ENCODE measurements at regions not wholly inside any gene's neighbourhood (a gene's known extent, or its start where the extent isn't known, plus 50 kb on each side); places are given as distances from the start of the nearest gene placed in this dataset.

- H3K4me3 ChIP-seq (ENCODE audit: low read depth, low read length), result no peak overlapping the region
- DNase-seq (ENCODE audit: low read depth), result no peak
- TF ChIP-seq, protein P1, sequence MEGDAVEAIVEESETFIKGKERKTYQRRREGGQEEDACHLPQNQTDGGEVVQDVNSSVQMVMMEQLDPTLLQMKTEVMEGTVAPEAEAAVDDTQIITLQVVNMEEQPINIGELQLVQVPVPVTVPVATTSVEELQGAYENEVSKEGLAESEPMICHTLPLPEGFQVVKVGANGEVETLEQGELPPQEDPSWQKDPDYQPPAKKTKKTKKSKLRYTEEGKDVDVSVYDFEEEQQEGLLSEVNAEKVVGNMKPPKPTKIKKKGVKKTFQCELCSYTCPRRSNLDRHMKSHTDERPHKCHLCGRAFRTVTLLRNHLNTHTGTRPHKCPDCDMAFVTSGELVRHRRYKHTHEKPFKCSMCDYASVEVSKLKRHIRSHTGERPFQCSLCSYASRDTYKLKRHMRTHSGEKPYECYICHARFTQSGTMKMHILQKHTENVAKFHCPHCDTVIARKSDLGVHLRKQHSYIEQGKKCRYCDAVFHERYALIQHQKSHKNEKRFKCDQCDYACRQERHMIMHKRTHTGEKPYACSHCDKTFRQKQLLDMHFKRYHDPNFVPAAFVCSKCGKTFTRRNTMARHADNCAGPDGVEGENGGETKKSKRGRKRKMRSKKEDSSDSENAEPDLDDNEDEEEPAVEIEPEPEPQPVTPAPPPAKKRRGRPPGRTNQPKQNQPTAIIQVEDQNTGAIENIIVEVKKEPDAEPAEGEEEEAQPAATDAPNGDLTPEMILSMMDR (IDR thresholded peaks at IDR 0.05; ENCODE audit: low read depth, low read length, missing control alignments), result no peak
- in situ Hi-C loops (cut with HindIII; ENCODE audit: low sequenced_read_pairs), result no loop called here
These were observed 417.9 kb upstream of the AGA start for GRCh38 chr4:177860171-177860570.

DNA sequence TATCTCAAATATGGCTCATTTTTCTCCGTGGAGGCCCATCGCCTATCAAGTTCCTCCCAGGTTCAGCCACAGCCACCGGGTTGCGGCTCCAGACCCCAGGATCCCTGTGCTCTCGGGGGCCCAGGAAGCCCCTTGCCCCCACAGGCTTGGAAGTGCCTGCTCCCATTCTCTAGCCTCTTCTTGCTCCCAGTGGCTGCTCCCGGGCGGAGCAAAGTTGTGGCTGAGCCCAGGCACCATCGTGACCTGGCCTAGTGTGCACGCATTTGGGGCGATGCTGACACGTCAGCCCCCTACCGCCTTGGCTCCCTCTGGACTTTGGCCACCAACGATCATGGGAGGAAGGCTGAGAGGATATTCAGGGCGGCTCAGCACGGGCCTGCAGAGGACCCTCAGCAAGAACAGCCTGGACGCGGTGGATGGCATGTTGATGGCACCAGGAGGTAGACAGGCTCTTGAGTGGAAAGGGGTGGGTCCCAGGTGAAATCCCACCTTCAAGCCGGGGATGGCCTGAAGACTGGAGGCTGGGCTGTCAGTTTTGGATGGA is 419.4 kb upstream of the AGA start:
- H3K4me3 ChIP-seq (ENCODE audit: low read depth, low read length), result no peak overlapping the region
- in situ Hi-C loops (cut with HindIII; ENCODE audit: low sequenced_read_pairs), result no loop called here
- no peak for DNase-seq (ENCODE audit: low read depth)
- TF ChIP-seq, protein P1 (IDR thresholded peaks at IDR 0.05; ENCODE audit: low read depth, low read length, missing control alignments), result no peak

DNA sequence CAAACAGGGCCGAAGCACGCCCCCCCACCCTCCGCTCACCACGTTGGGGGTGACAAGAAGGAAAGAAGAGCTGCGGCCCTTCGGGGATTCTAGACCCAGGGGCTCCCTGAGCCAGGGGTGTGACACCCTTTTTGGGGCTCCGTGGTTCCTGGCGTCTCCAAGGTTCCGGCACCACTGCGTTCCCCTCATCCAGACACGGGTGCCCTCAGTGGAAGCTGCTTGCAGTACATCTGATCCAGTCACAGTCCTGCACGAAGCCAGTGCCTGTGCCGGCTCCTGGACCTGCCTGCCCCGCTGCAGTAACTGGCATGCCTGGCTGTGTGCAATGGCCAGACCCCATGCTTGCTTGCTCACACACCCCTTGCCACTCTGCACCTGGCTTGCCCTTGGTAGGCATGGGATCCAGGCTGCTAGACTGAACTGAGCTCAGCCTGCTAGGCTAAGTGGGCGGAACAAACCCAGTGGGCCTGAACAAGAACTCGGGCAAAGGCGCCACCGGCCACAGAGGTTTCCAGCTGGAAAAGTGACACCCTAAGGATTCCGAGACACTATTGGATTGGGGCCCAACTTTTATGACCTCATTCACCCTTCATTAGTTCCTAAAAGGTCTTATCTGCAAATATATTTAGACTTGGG is 420.4 kb upstream of the AGA start:
- H3K4me3 ChIP-seq (ENCODE audit: low read depth, low read length), result no peak overlapping the region
- TF ChIP-seq, protein P1 (IDR thresholded peaks at IDR 0.05; ENCODE audit: low read depth, low read length, missing control alignments), result no peak
- in situ Hi-C loops (cut with HindIII; ENCODE audit: low sequenced_read_pairs), result no loop called here
- no peak for DNase-seq (ENCODE audit: low read depth)

DNA sequence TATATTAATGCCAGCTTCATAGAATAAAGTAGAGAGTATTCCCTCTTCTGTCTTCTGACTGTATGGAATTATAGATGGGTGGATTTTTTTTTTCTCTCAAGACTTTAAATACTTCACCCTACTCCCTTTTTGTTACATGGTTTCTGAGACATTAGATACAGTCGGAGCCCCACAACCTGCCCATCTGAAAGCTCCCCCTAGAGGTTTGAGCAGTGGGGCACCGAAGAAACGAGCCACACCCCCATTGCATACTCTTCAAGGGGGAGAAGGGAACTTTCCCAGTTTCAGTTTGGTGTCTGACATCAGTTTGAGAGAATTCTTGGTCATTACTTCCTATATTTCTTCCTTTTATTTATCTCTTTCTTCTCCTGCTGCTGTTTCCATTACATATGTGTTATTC is 437.6 kb upstream of the AGA start:
- DNase-seq (ENCODE audit: low read depth), result no peak
- H3K4me3 ChIP-seq (ENCODE audit: low read depth, low read length), result no peak overlapping the region
- TF ChIP-seq, protein P1 (IDR thresholded peaks at IDR 0.05; ENCODE audit: low read depth, low read length, missing control alignments), result no peak
- in situ Hi-C loops (cut with HindIII; ENCODE audit: low sequenced_read_pairs), result no loop called here

- no peak for DNase-seq (ENCODE audit: low read depth)
- TF ChIP-seq, protein P1 (IDR thresholded peaks at IDR 0.05; ENCODE audit: low read depth, low read length, missing control alignments), result no peak
- in situ Hi-C loops (cut with HindIII; ENCODE audit: low sequenced_read_pairs), result no loop called here
- no peak overlapping the region for H3K4me3 ChIP-seq (ENCODE audit: low read depth, low read length)
These were observed 452.9 kb upstream of the AGA start for GRCh38 chr4:177895136-177895535.

- no peak for DNase-seq (ENCODE audit: low read depth)
- TF ChIP-seq, protein P1 (IDR thresholded peaks at IDR 0.05; ENCODE audit: low read depth, low read length, missing control alignments), result no peak
- H3K4me3 ChIP-seq (ENCODE audit: low read depth, low read length), result no peak overlapping the region
- in situ Hi-C loops (cut with HindIII; ENCODE audit: low sequenced_read_pairs), result no loop called here
These were observed 459.5 kb upstream of the AGA start for GRCh38 chr4:177901786-177902185.

Measured in astrocyte of the cerebellum (primary cell).